ENCODE measurements at regions not wholly inside any gene's neighbourhood (a gene's known extent, or its start where the extent isn't known, plus 50 kb on each side); places are given as distances from the start of the nearest gene placed in this dataset.

DNA sequence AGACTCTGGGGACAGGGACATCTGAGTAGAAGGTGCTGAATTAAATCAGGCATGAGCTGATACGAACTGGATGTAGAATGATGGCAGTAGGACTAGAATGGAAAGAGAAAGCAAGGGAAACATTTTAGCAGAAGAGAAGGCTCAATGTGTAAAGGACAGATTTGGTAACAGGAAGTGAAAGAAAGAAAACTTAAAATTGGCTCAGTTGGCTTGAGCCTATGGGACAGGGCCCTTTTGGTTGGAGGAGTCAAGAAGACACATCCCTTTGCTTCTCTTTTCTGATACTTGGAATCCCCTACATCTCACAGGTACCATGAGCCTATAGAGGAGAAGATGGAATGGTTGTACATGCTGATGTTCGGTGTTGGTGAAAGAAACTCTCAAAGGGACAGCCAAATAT lies 300.6 kb upstream of the PLXNA2 start (continued):
- TF ChIP-seq, protein P1, sequence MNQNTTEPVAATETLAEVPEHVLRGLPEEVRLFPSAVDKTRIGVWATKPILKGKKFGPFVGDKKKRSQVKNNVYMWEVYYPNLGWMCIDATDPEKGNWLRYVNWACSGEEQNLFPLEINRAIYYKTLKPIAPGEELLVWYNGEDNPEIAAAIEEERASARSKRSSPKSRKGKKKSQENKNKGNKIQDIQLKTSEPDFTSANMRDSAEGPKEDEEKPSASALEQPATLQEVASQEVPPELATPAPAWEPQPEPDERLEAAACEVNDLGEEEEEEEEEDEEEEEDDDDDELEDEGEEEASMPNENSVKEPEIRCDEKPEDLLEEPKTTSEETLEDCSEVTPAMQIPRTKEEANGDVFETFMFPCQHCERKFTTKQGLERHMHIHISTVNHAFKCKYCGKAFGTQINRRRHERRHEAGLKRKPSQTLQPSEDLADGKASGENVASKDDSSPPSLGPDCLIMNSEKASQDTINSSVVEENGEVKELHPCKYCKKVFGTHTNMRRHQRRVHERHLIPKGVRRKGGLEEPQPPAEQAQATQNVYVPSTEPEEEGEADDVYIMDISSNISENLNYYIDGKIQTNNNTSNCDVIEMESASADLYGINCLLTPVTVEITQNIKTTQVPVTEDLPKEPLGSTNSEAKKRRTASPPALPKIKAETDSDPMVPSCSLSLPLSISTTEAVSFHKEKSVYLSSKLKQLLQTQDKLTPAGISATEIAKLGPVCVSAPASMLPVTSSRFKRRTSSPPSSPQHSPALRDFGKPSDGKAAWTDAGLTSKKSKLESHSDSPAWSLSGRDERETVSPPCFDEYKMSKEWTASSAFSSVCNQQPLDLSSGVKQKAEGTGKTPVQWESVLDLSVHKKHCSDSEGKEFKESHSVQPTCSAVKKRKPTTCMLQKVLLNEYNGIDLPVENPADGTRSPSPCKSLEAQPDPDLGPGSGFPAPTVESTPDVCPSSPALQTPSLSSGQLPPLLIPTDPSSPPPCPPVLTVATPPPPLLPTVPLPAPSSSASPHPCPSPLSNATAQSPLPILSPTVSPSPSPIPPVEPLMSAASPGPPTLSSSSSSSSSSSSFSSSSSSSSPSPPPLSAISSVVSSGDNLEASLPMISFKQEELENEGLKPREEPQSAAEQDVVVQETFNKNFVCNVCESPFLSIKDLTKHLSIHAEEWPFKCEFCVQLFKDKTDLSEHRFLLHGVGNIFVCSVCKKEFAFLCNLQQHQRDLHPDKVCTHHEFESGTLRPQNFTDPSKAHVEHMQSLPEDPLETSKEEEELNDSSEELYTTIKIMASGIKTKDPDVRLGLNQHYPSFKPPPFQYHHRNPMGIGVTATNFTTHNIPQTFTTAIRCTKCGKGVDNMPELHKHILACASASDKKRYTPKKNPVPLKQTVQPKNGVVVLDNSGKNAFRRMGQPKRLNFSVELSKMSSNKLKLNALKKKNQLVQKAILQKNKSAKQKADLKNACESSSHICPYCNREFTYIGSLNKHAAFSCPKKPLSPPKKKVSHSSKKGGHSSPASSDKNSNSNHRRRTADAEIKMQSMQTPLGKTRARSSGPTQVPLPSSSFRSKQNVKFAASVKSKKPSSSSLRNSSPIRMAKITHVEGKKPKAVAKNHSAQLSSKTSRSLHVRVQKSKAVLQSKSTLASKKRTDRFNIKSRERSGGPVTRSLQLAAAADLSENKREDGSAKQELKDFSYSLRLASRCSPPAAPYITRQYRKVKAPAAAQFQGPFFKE (tag by site-specific recombination; IDR thresholded peaks at IDR 0.05; ENCODE audit: borderline replicate concordance) = no peak
- TF ChIP-seq EGR2 (tag by site-specific recombination; IDR thresholded peaks at IDR 0.05; ENCODE audit: low read depth) (no peak), ZBTB7A (tag by site-specific recombination; IDR thresholded peaks at IDR 0.05; ENCODE audit: low read depth) (no peak), ZNF133 (tag by site-specific recombination; IDR thresholded peaks at IDR 0.05) (no peak), MEIS1 (CRISPR knock-in tag; IDR thresholded peaks at IDR 0.05; ENCODE audit: borderline replicate concordance) (no peak), KLF1 (tag by site-specific recombination; IDR thresholded peaks at IDR 0.05) (no peak), ZNF555 (tag by site-specific recombination; conservative IDR thresholded peaks at IDR 0.05) (no peak), ZNF391 (tag by site-specific recombination; IDR thresholded peaks at IDR 0.05; ENCODE audit: borderline replicate concordance, low read depth) (no peak), GFI1B (tag by site-specific recombination; IDR thresholded peaks at IDR 0.05) (no peak), ZNF221 (tag by site-specific recombination; IDR thresholded peaks at IDR 0.05; ENCODE audit: borderline replicate concordance) (no peak)
- TF ChIP-seq, protein P2, sequence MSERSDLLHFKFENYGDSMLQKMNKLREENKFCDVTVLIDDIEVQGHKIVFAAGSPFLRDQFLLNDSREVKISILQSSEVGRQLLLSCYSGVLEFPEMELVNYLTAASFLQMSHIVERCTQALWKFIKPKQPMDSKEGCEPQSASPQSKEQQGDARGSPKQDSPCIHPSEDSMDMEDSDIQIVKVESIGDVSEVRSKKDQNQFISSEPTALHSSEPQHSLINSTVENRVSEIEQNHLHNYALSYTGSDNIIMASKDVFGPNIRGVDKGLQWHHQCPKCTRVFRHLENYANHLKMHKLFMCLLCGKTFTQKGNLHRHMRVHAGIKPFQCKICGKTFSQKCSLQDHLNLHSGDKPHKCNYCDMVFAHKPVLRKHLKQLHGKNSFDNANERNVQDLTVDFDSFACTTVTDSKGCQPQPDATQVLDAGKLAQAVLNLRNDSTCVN (tag by site-specific recombination; optimal IDR thresholded peaks at IDR 0.05) = no peak
- TF ChIP-seq, protein P3, sequence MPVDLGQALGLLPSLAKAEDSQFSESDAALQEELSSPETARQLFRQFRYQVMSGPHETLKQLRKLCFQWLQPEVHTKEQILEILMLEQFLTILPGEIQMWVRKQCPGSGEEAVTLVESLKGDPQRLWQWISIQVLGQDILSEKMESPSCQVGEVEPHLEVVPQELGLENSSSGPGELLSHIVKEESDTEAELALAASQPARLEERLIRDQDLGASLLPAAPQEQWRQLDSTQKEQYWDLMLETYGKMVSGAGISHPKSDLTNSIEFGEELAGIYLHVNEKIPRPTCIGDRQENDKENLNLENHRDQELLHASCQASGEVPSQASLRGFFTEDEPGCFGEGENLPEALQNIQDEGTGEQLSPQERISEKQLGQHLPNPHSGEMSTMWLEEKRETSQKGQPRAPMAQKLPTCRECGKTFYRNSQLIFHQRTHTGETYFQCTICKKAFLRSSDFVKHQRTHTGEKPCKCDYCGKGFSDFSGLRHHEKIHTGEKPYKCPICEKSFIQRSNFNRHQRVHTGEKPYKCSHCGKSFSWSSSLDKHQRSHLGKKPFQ (tag by site-specific recombination; IDR thresholded peaks at IDR 0.05) = no peak
- TF ChIP-seq, protein P4, sequence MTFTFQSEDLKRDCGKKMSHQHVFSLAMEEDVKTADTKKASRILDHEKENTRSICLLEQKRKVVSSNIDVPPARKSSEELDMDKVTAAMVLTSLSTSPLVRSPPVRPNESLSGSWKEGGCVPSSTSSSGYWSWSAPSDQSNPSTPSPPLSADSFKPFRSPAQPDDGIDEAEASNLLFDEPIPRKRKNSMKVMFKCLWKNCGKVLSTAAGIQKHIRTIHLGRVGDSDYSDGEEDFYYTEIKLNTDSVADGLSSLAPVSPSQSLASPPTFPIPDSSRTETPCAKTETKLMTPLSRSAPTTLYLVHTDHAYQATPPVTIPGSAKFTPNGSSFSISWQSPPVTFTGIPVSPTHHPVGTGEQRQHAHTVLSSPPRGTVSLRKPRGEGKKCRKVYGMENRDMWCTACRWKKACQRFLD (tag by site-specific recombination; IDR thresholded peaks at IDR 0.05) = no peak

DNA sequence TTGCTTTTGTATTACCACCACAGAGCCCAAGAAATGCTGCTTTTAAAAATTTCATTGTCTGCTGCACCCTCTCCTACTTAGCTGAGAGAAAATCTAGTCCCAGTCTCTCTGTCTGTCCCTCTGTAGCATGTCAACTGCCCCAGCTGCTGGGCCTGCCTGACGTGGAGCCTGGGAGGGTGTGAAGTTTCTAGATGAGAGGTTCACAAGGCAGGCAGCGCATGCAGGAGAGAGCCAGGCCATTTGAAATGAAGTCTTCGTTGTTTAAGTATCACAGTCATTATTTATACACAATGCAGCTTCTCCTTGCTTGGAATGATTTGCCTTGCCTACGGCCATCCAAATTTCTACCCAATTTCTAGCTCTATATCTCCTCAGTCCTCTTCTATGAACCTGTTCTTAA lies 306.8 kb upstream of the PLXNA2 start:
- Histone ChIP-seq H3K4me3 (ENCODE audit: low read depth, low read length) (no peak overlapping the region), H3K27ac (ENCODE audit: extremely low read depth, low read depth, low read length) (no peak overlapping the region), H3K36me3 (ENCODE audit: control insufficient read depth in 2 of 2, insufficient read depth in 1 of 2, low read length in 2 of 2) (no peaks in the 10 kb centered on the region), H3K9me3 (ENCODE audit: control insufficient read depth, insufficient read depth, low read depth, low read length) (no peaks in the 10 kb centered on the region), H3K4me1 (ENCODE audit: control insufficient read depth, insufficient read depth, low read length) (no peaks in the 10 kb centered on the region)
- POLR2A ChIA-PET = no interaction called here
- CTCF ChIA-PET = interaction anchor here (0.9 kb wide), 1 partner anchor 9 kb away, joined by 3 read pairs; no protein-coding TSS in a partner anchor
- TF ChIP-seq ZNF10 (tag by site-specific recombination; IDR thresholded peaks at IDR 0.05) = no peak
- no peak for TF ChIP-seq ZNF830 (tag by site-specific recombination; IDR thresholded peaks at IDR 0.05; ENCODE audit: low read depth)
- TF ChIP-seq, protein P5, sequence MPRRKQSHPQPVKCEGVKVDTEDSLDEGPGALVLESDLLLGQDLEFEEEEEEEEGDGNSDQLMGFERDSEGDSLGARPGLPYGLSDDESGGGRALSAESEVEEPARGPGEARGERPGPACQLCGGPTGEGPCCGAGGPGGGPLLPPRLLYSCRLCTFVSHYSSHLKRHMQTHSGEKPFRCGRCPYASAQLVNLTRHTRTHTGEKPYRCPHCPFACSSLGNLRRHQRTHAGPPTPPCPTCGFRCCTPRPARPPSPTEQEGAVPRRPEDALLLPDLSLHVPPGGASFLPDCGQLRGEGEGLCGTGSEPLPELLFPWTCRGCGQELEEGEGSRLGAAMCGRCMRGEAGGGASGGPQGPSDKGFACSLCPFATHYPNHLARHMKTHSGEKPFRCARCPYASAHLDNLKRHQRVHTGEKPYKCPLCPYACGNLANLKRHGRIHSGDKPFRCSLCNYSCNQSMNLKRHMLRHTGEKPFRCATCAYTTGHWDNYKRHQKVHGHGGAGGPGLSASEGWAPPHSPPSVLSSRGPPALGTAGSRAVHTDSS (tag by site-specific recombination; IDR thresholded peaks at IDR 0.05) = no peak
- no peak for TF ChIP-seq KLF10 (tag by site-specific recombination; IDR thresholded peaks at IDR 0.05)
- no peak for TF ChIP-seq ZNF426 (tag by site-specific recombination; IDR thresholded peaks at IDR 0.05)
- TF ChIP-seq ZNF211 (tag by site-specific recombination; IDR thresholded peaks at IDR 0.05; ENCODE audit: low read depth) = no peak
- no peak for TF ChIP-seq ZNF157 (tag by site-specific recombination; IDR thresholded peaks at IDR 0.05)
- TF ChIP-seq, protein P6, sequence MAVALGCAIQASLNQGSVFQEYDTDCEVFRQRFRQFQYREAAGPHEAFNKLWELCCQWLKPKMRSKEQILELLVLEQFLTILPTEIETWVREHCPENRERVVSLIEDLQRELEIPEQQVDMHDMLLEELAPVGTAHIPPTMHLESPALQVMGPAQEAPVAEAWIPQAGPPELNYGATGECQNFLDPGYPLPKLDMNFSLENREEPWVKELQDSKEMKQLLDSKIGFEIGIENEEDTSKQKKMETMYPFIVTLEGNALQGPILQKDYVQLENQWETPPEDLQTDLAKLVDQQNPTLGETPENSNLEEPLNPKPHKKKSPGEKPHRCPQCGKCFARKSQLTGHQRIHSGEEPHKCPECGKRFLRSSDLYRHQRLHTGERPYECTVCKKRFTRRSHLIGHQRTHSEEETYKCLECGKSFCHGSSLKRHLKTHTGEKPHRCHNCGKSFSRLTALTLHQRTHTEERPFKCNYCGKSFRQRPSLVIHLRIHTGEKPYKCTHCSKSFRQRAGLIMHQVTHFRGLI (tag by site-specific recombination; IDR thresholded peaks at IDR 0.05) = no peak
- TF ChIP-seq ZNF747 (tag by site-specific recombination; IDR thresholded peaks at IDR 0.05) = no peak
- TF ChIP-seq ZNF610 (tag by site-specific recombination; IDR thresholded peaks at IDR 0.05; ENCODE audit: borderline replicate concordance) = no peak
